HG03342 (cell line): ENCODE measurements at regions not wholly inside any gene's neighbourhood (a gene's known extent, or its start where the extent isn't known, plus 50 kb on each side); places are given as distances from the start of the nearest gene placed in this dataset.

Experiments
- ATAC-seq: cut with Tn5 transposase; IDR thresholded peaks from one replicate; pipeline ENCODE4 v1.9.1; 2021; ENCODE audit warnings: mild to moderate bottlenecking, moderate library complexity; ENCODE audit not compliant: unreplicated experiment

GRCh38 chr16:59305850-59306249, 571.7 kb upstream of the GOT2 start:
- ATAC-seq, result no peak

DNA sequence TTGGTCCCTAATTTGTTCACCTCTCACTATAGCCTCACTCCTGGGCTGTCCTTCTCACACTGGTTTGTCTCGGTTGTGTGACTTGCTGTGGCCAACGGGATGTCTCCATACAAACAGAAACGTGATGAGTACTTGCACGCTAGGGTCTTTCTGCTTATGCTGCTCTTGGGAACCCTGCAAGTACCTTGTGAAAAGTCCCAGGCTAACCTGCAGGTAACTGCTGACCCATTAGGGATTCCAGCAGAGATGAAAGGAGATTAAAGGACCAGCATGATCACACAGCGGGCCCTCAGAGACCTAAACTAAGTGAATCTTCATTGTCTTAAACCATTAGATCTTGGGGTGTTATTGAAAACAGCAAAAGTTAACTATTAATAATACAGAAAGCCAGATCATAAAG, 562.8 kb upstream of the GOT2 start:
- no peak for ATAC-seq

DNA sequence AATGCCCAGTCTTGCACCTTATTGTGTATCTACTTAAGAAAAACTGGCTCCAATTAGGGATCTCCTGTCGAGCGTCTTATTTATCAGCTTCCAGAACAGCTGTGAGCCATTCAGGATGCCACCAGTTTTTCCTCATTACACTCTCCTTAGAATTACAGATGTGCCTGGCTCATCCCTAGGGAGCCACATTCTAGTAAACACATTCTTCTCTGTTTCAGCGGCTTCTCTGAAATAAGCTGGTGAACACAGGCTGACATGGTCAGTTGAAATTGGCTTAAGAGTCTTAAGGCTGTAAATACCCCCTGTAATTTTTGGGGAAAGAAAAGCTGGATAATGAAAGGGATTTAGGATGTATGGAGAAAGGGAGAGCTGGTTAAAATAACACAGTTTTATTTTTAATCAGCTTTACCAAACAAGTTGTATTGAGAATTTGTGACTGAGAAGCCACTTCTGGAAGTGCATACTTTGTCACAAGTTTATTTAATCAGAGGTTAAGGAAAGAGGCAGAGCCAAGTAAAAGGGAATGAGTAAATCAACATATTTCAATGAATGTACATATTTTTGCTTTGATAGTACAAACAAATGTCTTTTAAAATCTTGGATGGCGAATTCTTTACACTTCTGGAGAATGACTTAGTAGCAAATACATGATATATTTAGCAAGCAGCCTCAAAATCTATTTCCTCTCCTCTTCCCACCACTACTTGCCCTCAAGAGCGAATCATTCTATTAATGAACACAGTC, 562.0 kb upstream of the GOT2 start:
- ATAC-seq, result no peak

DNA sequence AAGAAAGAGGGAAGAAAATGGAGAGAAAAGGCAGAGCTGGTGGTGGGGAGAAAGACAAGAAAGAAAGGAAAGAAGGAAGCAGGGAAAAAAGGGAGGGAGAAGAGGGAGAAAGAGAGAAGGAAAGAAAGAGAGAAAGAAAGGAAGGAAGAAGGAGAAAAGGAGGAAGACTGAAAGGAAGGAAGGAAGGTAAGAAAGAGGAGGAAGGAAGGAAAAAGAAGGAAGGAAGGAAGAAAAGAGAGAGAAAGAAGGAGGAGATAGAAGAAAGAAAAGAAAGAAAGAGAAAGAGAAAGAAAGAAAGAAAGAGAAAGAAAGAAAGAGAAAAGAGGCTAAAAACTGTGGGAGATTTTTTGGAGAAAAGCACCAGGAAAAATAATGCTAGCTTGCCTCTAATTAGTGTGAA, 561.4 kb upstream of the GOT2 start:
- ATAC-seq, result no peak

DNA sequence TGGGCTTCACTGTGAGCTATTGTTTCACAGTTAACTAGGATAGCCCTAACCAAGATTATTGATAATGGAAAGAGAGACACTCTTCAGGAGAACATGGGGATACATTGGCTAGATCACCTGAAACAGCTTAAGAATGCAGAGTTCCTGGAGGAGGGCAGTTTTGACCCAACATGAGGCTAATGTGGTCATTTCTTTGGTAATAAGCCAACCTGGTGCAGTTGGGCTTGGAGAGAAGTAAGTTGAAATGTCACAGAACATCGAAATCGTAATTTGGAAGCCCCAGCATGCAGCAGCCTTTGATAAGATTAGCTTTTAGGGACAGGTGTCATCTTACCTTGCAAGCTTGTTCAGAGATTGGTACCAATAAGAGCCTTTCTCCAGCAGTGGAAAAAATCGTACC, 556.6 kb upstream of the GOT2 start:
- ATAC-seq, result no peak

- no peak for ATAC-seq
Measured at GRCh38 chr16:59289151-59289550, 555.0 kb upstream of the GOT2 start.

GRCh38 chr16:59274141-59274540, 540.0 kb upstream of the GOT2 start:
- ATAC-seq, result no peak

DNA sequence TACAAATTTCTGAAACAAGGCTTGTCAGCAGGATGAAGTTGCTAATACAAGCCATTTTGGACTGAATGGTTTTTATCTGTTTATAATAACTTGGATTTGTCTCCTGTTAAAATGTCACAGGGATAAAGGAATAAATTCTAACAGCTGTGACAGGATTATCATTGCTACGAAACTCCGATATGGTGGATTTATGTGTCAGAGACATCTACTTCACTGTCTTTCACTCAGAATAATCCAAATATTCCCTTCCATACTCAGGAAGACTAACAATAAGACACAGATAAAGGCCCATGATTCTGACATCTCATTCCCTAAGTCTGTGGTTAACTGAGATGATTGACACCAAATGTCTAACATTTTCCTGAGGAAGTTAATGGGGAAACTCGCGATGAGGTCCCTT, 529.8 kb upstream of the GOT2 start:
- no peak for ATAC-seq

DNA sequence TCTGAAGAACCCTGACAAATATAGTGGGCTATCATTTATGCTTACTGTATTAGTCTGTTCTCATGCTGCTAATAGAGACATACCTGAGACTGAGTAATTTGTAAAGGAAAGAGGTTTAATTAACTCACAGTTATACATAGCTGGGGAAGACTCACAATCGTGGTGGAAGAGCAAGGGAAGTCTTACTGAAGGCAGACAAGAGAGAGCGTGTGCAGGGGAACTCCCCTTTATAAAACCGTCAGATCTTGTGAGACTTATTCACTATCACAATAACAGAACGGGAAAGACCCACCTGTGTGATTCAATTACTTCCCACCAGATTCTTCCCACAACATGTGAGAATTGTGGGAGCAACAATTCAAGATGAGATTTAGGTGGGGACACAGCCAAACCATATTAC, 526.8 kb upstream of the GOT2 start:
- ATAC-seq, result no peak

DNA sequence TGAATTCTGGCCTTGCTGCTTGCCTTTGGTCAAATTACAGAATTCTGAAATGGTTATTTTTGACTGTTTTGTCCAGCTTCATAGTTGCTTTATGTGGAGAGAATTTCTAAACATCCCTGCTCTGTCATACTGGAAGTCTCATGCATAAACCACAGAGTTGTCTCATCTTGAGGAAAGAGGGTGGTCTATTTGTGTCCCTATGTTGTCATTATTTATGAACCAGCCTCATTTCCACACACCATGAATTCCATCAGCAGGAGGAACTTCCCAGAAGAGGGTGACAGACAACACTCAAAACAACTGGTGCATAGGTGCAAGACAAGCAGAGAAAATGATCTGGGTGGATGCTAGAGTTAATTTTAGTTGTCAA, 525.8 kb upstream of the GOT2 start:
- no peak for ATAC-seq

GRCh38 chr16:59259074-59259949, 525.2 kb upstream of the GOT2 start:
- ATAC-seq, result no peak

DNA sequence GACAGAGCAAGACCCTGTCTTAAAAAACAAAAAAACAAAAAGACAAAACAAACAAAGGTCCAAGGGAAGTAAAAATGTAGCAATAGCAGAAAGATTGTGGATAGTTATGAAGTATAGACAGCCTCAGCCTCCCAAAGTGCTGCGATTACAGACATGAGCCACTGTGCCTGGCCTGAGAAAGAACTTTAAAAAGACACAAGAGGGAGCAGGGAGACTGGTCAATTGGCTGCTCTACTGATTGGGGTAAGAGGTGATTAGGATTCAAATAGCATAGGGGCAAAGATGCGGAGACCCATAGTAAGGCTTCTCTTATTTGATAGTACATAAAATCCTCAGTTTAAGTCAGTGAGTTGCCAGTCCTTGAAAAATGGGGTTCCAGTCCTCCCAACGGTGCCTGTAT, 518.2 kb upstream of the GOT2 start:
- ATAC-seq, result no peak

DNA sequence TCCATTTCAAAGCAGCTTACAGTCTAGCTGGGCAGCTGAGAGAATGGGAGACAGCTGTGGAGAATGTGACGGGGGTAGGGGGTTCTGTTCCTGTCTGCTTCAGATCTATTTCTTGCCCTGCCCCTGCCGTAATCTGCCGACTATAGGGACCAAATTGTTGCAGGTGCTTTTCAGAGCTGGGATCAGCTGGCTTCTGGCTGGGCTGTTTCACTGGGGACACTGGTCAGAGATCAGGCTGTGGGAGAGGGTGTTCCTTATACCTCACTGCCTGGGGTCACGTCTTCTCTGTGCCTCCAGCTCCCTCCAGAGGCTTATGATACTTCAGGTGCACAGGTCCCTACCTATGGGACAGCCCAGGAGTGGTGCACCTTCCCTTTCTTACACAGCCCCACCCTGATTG, 514.9 kb upstream of the GOT2 start:
- no peak for ATAC-seq

DNA sequence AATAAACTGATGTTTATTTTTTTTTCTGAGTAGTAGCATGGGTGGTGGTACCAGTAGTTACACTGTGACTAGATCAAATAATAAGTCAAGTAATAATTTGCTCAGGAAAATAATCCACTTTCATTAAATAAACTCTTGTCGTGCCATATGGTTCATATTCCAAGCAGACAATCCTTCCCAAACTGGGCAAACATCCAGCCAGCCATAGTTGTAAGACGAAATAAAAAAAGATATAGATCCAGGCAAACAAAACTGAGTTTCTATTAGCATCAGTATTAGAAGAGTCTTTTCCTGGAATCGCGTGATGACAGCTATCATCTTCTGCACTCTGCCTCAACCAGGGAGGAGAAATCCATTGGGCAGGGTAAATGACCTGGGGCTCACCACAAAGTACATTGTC, 508.4 kb upstream of the GOT2 start:
- no peak for ATAC-seq

DNA sequence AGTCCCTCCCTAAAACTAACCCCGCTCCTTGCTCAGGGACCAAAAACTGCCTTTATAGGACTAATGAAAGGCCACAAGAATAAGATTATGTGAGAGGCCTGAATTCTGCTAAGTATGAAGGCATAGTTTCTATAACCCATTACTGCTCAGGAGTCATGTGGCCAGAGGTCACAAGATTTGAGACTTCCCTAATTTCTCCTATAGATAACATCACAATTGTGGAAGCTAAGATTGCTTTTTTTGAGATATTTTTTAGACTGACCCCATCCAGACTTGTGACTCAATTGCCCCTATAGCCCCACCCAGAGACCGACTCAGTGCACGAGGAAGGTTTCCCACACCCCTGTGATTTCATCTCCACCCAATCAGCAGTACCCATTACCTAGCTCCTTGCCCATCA, 504.1 kb upstream of the GOT2 start:
- no peak for ATAC-seq

GRCh38 chr16:59236804-59237458, 502.8 kb upstream of the GOT2 start:
- no peak for ATAC-seq

GRCh38 chr16:59224401-59224800, 490.3 kb upstream of the GOT2 start:
- no peak for ATAC-seq

- ATAC-seq, result no peak
Measured at GRCh38 chr16:59220011-59220410, 485.9 kb upstream of the GOT2 start.

- ATAC-seq, result no peak
Measured at GRCh38 chr16:59216291-59216690, 482.2 kb upstream of the GOT2 start.

DNA sequence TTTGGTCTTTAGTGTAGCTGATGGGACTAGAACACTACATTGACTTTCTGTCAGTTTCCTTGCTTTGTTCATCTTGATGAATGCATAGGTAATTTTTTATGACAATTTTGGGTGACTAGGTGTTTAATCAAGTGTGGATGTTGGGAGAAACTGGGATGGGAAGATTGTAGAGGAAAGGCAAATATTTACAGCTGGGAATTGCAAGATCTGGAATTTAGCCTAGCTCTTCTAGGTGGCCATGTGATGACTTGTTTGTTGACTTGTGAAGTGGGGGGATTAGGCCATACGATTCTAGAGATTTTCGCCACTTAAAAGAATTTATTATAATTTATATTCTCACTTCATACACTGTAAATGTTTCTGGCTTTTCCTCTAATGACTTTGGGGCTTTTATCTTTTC, 480.3 kb upstream of the GOT2 start:
- no peak for ATAC-seq

- ATAC-seq, result no peak
Measured at GRCh38 chr16:59213952-59214351, 479.8 kb upstream of the GOT2 start.

DNA sequence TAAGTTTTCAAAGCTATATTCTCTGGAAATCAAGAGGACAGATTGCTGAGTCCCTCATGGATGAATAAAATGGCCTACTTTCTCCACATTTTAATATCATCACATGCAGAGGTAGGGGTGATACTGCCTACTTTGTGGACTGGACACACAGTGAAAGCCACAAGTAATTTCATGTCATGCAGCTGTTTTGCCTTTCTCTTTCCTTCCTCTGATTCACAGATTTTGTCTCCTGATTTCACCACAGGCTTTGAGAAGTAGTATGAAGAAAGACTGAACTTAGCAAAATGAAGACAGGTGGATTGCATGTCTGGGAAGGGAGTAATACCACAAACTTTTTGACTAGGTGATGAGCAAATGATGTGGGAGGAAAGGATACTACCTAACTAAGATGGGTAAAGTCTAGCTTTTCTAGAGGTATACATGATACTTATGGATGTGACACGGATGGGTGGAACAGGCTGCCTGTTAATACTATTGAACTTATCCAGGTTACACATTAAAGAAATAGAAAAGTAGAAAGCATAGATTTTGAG, 478.4 kb upstream of the GOT2 start:
- no peak for ATAC-seq
